HK-2 (cell line): ENCODE measurements at regions not wholly inside any gene's neighbourhood (a gene's known extent, or its start where the extent isn't known, plus 50 kb on each side); places are given as distances from the start of the nearest gene placed in this dataset.

Experiments used
- DNase-seq: peaks from one replicate; pipeline ENCODE4 v3.0.0-alpha.2; 2018; ENCODE audit not compliant: unreplicated experiment

- DNase-seq = no peak
Observed at GRCh38 chr15:94677202-94677790, 445.9 kb downstream of the MCTP2 start.

- DNase-seq = no peak
Observed at GRCh38 chr15:94682171-94682570, 450.8 kb downstream of the MCTP2 start.

- DNase-seq = no peak
Observed at GRCh38 chr15:94683902-94684301, 452.5 kb downstream of the MCTP2 start.

GRCh38 chr15:94691169-94691568, 459.8 kb downstream of the MCTP2 start:
- DNase-seq = no peak

- DNase-seq = no peak
Observed at GRCh38 chr15:94692710-94693109, 461.3 kb downstream of the MCTP2 start.

- no peak for DNase-seq
Observed at GRCh38 chr15:94700211-94700610, 468.9 kb downstream of the MCTP2 start.

GRCh38 chr15:94701281-94701985, 470.1 kb downstream of the MCTP2 start:
- no peak for DNase-seq

GRCh38 chr15:94703596-94703995, 472.2 kb downstream of the MCTP2 start:
- DNase-seq = no peak

- no peak for DNase-seq
Observed at GRCh38 chr15:94704421-94704820, 473.1 kb downstream of the MCTP2 start.

GRCh38 chr15:94704946-94705345, 473.6 kb downstream of the MCTP2 start:
- no peak for DNase-seq

- DNase-seq = no peak
Observed at GRCh38 chr15:94709319-94709718, 478.0 kb downstream of the MCTP2 start.

GRCh38 chr15:94722024-94722636, 490.8 kb downstream of the MCTP2 start:
- no peak for DNase-seq

GRCh38 chr15:94723801-94724200, 492.4 kb downstream of the MCTP2 start:
- no peak for DNase-seq

- no peak for DNase-seq
Observed at GRCh38 chr15:94731286-94731685, 499.9 kb downstream of the MCTP2 start.

- no peak for DNase-seq
Observed at GRCh38 chr15:94734460-94734859, 503.1 kb downstream of the MCTP2 start.

- DNase-seq = no peak
Observed at GRCh38 chr15:94736236-94736635, 504.9 kb downstream of the MCTP2 start.

GRCh38 chr15:94739639-94740038, 508.3 kb downstream of the MCTP2 start:
- DNase-seq = no peak

- no peak for DNase-seq
Observed at GRCh38 chr15:94740469-94740868, 509.1 kb downstream of the MCTP2 start.

GRCh38 chr15:94743668-94744067, 512.3 kb downstream of the MCTP2 start:
- DNase-seq = no peak

GRCh38 chr15:94744080-94744793, 512.9 kb downstream of the MCTP2 start:
- no peak for DNase-seq

- no peak for DNase-seq
Observed at GRCh38 chr15:94745371-94745770, 514.0 kb downstream of the MCTP2 start.

GRCh38 chr15:94747510-94747909, 516.1 kb downstream of the MCTP2 start:
- DNase-seq = no peak
